ENCODE measurements at regions not wholly inside any gene's neighbourhood (a gene's known extent, or its start where the extent isn't known, plus 50 kb on each side); places are given as distances from the start of the nearest gene placed in this dataset.

GRCh38 chr1:94325377-94326302 lies 88.3 kb upstream of the ARHGAP29 start:
- no peak for DNase-seq

GRCh38 chr1:94324178-94324544 lies 86.8 kb upstream of the ARHGAP29 start:
- no peak for DNase-seq

- no peak for DNase-seq
Measured at GRCh38 chr1:94323311-94324177, 86.2 kb upstream of the ARHGAP29 start.

GRCh38 chr1:94322696-94323095 lies 85.3 kb upstream of the ARHGAP29 start:
- DNase-seq = no peak

GRCh38 chr1:94321662-94322061 lies 84.3 kb upstream of the ARHGAP29 start:
- DNase-seq = no peak

DNA sequence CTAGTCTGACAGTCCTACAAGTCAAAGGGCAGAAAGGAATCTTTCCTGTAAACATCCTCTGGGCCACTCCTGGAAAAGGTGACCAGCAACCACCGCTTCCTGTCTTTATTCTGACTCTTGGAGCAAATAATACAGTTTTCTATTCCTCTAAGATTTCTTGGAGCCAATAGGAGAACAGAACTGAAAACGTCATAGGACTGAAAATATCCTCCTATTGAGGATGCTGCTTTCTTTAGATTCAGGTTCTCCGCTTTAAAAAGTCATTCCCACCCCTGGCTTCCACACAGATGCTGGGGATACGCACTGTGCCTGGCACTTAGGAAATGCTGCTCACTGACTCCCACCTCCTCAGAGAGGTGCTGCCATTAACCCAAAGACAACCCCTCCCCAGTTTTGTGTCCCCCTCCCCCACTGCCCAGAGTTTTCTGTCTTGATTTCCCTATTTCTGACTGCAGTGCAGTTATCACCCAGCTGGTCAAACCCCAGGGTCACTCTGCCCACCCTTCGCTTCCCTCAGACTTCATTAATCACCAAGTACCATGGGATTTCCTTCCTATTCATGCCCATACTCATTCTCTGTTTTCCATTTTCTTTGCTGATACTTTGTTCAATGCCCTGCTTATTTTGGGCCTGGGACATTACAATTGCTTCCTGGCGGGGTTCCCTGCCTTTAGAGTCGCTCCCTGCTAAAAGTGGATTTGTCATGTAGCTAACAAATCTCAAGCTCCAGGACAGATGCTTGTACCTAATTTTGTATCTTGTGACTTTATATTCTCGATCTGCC lies 82.1 kb upstream of the ARHGAP29 start:
- DNase-seq = no peak

DNA sequence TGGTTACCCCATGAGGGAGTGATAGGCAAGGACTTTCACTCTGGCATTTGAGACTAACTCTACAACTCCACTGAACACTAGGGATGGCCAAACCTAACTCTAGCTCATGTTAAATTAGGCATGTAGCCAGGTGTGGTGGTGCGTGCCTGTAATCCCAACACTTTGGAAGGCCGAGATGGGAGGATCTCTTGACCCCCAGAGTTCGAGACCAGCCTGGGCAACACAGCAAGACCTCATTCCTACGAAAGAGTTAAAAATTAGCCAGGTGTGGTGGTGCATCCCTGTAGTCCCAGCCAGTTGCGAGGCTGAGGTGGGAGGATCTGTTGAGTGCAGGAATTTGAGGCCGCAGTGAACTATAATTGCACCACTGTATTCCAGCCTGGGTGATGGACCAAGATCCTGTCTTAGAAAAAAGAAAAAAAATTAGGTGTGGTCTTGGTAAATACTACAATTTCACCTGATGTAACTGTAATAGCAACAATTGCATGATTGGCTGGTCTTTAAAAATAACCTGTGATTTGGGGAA lies 81.2 kb upstream of the ARHGAP29 start:
- DNase-seq = no peak

GRCh38 chr1:94317790-94318188 lies 80.4 kb upstream of the ARHGAP29 start:
- no peak for DNase-seq

- no peak for DNase-seq
Measured at GRCh38 chr1:94316836-94317789, 79.7 kb upstream of the ARHGAP29 start.

- DNase-seq = no peak
Measured at GRCh38 chr1:94316183-94316582, 78.8 kb upstream of the ARHGAP29 start.

DNA sequence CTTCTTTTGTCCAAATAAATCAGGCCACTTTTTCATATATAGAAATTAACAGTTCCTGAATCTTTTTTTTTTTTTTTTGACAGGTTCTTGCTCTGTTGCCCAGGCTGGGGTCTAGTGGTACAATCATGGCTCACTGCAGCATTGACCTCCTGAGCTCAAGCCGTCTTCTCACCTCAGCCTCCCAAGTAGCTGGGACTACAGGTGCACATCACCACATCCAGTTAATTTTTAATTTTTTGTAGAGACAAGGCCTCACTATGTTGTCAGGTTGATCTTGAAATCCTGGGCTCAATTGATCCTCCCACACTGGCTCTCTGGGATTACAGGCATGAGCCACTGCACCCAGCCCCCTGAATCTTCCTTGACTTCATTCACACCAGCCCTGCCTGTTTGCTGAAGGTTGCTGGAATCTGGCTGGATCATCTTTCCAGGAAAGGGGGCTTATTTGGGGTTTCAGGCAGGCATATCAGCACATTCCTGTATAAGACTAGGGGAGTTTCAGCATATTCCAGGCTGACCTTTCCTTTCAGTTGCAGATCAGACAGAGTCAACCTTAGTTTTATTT lies 78.2 kb upstream of the ARHGAP29 start:
- DNase-seq = no peak

- DNase-seq = no peak
Measured at GRCh38 chr1:94314222-94314858, 77.0 kb upstream of the ARHGAP29 start.

- no peak for DNase-seq
Measured at GRCh38 chr1:94310570-94311270, 73.3 kb upstream of the ARHGAP29 start.

DNA sequence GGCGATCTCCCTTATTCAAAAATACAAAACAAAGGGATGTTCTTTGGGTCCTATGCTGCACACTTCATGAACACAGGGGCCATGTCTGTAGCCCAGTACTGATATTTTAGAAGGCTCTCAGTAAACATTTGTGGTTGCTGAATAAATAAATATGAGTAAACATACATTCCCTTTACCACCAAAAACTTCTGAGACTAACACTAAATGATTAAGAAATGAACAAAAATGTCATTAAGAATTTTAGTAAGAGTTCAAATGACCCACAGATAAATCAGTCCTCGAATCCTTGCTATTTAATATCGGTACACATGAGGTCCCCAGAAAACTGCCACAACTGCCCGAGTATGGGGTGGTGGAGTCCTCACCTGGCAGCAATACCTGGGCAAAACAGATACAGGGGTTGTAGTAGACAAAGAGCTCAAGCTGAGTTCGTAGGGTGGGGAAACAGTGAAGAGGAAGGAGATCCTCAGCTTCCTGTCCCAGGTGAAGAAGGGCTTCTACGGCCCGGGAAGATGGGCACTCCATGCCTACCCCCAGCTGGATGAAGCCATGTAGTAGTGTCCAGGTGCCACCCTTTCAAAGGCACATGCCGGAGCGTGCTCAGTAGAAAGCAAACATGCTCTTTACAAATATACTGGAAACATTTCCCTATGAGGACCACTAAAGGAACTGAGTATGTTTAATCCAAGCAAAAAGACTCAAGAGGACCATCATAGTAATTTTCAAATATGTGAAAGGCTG lies 72.6 kb upstream of the ARHGAP29 start:
- DNase-seq = no peak

DNA sequence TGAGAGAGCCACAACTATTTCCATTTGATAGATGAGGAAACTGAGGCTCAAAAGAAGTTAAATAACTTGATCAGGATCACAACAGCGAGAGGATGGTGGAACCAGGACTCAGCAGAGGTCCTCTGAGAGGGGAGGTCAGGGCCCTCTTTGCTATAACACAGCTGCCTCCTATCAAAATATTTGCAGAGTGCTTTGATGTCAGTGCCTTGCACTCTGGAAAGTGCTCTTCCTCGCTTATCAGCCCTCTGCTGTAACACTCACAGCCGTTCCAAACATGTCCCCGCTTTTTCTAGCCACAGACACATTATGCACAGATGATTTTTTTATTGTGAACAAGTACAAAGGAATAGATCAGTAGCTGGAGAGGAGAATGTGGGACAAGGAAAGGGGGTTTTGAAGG lies 71.8 kb upstream of the ARHGAP29 start:
- no peak for DNase-seq

DNA sequence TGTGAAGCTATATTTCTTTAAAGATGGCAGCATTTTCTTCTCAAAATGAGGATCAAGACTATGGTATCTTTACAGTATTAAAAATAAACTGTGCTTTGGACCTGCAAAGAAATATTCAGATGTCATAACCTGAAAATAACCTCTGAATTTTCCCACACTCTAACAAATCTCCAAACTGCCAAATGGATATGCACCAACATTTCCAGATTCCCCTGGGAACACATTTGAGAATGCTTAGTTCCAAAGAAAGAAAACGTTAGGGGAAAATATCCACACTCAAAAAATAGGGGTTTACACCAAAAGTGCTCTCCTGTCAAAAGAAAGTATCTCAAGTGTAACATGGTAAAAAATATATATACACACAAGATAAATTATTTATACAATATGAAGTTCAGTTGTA lies 69.1 kb upstream of the ARHGAP29 start:
- no peak for DNase-seq

GRCh38 chr1:94305704-94306103 lies 68.3 kb upstream of the ARHGAP29 start:
- no peak for DNase-seq

DNA sequence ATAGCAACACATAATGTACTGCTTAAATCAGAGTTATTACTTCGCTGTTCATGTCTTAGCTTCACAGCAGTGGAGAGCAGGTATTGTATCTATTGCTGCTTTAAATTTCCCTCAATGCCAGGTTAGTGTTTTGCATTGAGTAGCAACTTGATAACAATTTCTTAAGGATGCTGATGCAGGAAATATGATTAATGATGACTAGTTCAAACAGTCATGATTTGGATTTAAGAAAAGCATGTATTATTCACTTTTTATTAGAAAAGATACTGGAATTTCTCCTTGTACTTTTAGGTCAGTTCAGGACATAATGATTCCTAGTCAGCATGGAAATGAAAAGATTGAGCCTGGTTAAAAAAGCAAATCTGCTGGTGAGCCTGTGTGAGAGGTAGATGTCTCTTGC lies 67.2 kb upstream of the ARHGAP29 start:
- DNase-seq = no peak

DNA sequence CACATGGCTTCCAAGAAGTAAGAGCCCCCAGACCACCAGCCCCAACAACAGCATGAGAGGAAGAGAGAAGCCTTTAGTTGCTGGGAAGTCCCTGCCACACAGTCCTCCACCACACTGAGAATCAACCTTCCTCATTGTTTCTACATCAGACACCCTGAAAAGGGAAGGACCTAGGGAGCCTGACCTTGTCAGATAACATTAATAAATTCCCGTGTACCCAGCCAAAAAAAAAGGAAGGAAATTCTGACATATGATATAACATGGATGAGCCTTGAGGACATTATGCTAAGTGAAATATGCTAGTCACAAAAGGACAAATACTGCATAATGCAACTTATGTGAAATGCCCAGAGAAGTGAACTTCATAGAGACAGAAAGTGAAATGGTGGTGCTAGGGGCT lies 65.6 kb upstream of the ARHGAP29 start:
- DNase-seq = no peak

Data from NCI-H146 (cell line).